ENCODE measurements at regions not wholly inside any gene's neighbourhood (a gene's known extent, or its start where the extent isn't known, plus 50 kb on each side); places are given as distances from the start of the nearest gene placed in this dataset.

- no peak for TF ChIP-seq POLR2AphosphoS5 (IDR thresholded peaks at IDR 0.05)
- TF ChIP-seq CTCF (IDR thresholded peaks at IDR 0.05): no peak
These were observed 372.0 kb upstream of the GATB start for GRCh38 chr4:152132776-152133175.
